Sigmoid colon (tissue), 6 donors: ENCODE measurements at regions not wholly inside any gene's neighbourhood (a gene's known extent, or its start where the extent isn't known, plus 50 kb on each side); places are given as distances from the start of the nearest gene placed in this dataset.

Experiments used
- DNase-seq: peaks from one replicate; pipeline ENCODE4 v3.0.0-alpha.2; 2019
- H3K27ac ChIP-seq, 4 donors: fragments of 200-600 bp; sonication (generic); one replicate each; pipeline ENCODE4 v1.5.1; 2016 to 2019; ENCODE audit warnings: mild to moderate bottlenecking in 1 of 4
- H3K27me3 ChIP-seq, 3 donors: fragments of 200-600 bp; sonication (generic); one replicate each; pipeline ENCODE4 v1.5.1; 2019; ENCODE audit warnings: mild to moderate bottlenecking in 1 of 3
- H3K36me3 ChIP-seq, 4 donors: fragments of 200-600 bp; sonication (generic); one replicate each; pipeline ENCODE4 v1.5.1; 2016 to 2019
- H3K4me1 ChIP-seq, 4 donors: fragments of 200-600 bp; sonication (generic); one replicate each; pipeline ENCODE4 v1.5.1; 2017 to 2019
- H3K4me3 ChIP-seq, 4 donors: fragments of 200-600 bp; sonication (generic); one replicate each; pipeline ENCODE4 v1.5.1; 2017 to 2019; ENCODE audit warnings: mild to moderate bottlenecking in 2 of 4, moderate library complexity in 1 of 4
- H3K9me3 ChIP-seq, 4 donors: fragments of 200-600 bp in 3 of 4; sonication (generic) in 3 of 4; one replicate each; pipeline versions ENCODE4 v1.5.1 to v1.6.1; 2013 to 2019
- EP300 ChIP-seq, 4 donors: sonication (generic); formaldehyde crosslinking; IDR thresholded peaks; one replicate each; pipeline ENCODE4 v1.6.1; 2017; ENCODE audit warnings: antibody characterized with exemption in 4 of 4
- POLR2A ChIP-seq, 2 donors: fragments of 450-650 bp; IDR thresholded peaks; one replicate each; pipeline ENCODE4 v1.6.1; 2016; ENCODE audit warnings: antibody characterized with exemption in 2 of 2, mild to moderate bottlenecking in 2 of 2, moderate library complexity in 2 of 2
- POLR2AphosphoS5 ChIP-seq, 4 donors: sonication (generic); formaldehyde crosslinking; IDR thresholded peaks; one replicate each; pipeline ENCODE4 v1.6.1; 2017; ENCODE audit warnings: antibody characterized with exemption in 4 of 4
- WGBS, 2 donors: extraction: QIAGEN DNeasy Blood & Tissue Kit; methylation state at CpG; one replicate each; pipeline ENCODE4 v1.1.7; 2013; 5-methylcytosine and 5-hydroxymethylcytosine counted together
- intact Hi-C: fragments of 100-400 bp; cut with DNase I; formaldehyde crosslinking; loops from one replicate; pipeline ENCODE4 v1.15.1; 2023
- TF ChIP-seq, protein P1 (sequence below), 4 experiments: fragments of 450-650 bp in 3 of 4; fragments of 200-600 bp in 1 of 4; IDR thresholded peaks; one replicate each; pipeline ENCODE4 v1.5.1; 2016 to 2019; ENCODE audit warnings: antibody characterized with exemption in 4 of 4, mild to moderate bottlenecking in 3 of 4, moderate library complexity in 2 of 4
- donor health status: healthy with polysubstance abuse.
- donor health status: healthy.

DNA sequence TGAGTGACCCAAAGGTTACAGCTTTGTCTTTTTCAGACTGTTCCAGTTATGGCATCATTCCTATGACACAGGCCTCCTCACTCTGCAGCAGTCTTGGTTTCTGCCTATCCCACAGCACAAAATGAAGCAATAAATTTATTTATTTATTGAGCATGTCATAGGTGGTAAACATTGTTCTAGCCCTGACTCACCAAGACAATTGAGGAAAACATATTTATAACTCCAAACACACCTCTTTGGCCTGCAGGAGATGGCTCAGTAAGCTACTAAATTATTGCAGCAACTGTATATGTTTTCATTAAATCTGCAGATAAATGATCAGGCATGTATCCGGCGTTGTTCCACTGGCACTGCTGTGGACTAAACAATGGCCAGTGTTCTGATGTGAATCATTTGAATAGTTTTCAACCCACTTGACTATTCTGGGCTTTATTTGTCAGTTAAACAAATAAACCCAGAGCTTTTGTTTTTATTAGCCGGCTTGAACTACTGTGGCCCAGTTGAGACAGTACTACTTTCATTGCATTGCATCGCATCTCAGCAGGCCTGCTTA is 83.2 kb downstream of the FOXD1 start:
- Histone ChIP-seq H3K9me3 (no peaks in the 10 kb centered on the region), H3K27me3 (no peaks in the 10 kb centered on the region), H3K4me3 (no peak overlapping the region), H3K36me3 (no peaks in the 10 kb centered on the region), H3K4me1 (peaks cover 0 to 17% (median 12%) of the 10 kb centered on the region in 4 donors), H3K27ac (no peak overlapping the region)
- DNase-seq = no peak
- 74 to 82% methylated on average over 4 of the region's 4 CpGs for WGBS, 2 donors
- TF ChIP-seq POLR2A (IDR thresholded peaks at IDR 0.05) = no peak
- TF ChIP-seq EP300 (IDR thresholded peaks at IDR 0.05) = no peak
- TF ChIP-seq, protein P1, sequence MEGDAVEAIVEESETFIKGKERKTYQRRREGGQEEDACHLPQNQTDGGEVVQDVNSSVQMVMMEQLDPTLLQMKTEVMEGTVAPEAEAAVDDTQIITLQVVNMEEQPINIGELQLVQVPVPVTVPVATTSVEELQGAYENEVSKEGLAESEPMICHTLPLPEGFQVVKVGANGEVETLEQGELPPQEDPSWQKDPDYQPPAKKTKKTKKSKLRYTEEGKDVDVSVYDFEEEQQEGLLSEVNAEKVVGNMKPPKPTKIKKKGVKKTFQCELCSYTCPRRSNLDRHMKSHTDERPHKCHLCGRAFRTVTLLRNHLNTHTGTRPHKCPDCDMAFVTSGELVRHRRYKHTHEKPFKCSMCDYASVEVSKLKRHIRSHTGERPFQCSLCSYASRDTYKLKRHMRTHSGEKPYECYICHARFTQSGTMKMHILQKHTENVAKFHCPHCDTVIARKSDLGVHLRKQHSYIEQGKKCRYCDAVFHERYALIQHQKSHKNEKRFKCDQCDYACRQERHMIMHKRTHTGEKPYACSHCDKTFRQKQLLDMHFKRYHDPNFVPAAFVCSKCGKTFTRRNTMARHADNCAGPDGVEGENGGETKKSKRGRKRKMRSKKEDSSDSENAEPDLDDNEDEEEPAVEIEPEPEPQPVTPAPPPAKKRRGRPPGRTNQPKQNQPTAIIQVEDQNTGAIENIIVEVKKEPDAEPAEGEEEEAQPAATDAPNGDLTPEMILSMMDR (IDR thresholded peaks at IDR 0.05) = no peak
- no peak for TF ChIP-seq POLR2AphosphoS5 (IDR thresholded peaks at IDR 0.05)
- intact Hi-C loops = no loop called here

DNA sequence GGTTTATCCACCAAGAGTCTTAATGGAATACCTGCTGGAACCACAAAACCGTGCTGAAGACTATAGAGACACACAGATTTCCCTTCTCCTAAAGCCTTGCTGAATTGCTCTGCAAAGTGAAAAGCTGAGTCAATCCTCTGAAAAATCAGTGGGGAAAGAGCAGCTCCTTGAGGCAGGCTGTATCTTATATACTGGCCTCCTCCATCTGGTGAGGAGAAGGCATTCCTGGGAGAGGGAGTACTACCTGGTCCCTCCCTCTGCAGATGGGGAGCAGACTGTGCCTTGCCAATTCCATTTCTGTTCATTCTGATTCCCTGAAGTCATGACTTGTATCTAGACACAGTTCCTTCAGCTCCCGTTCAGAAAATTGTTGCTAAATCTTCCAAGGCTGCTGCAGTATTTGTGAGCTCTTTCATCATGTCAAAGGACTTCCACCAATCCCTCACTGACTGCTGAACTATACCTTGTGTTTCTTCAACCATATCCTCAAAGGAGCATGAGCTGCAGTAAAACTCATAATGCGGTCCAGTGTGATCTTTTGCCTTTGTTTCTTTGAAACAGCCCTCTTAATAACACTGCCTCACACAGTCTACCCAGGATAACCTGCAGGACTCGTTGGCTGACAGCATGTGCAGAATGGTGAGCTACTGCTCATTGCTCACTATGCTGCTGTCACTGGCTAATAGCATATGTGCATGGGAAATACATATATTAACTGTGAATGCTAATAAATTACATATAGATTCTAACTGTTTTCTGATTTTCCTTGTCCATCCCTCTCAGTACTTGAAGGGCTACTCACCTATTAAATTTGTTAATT is 84.5 kb downstream of the FOXD1 start:
- WGBS, 2 donors = 63 to 68% methylated on average over 4 of the region's 4 CpGs
- Histone ChIP-seq H3K4me3 (no peak overlapping the region), H3K4me1 (peaks cover 0 to 16% (median 11%) of the 10 kb centered on the region in 4 donors), H3K36me3 (no peaks in the 10 kb centered on the region), H3K27me3 (no peaks in the 10 kb centered on the region), H3K9me3 (no peaks in the 10 kb centered on the region), H3K27ac (no peak overlapping the region)
- TF ChIP-seq POLR2A (IDR thresholded peaks at IDR 0.05) (no peak), EP300 (IDR thresholded peaks at IDR 0.05) (no peak), POLR2AphosphoS5 (IDR thresholded peaks at IDR 0.05) (no peak)
- TF ChIP-seq, protein P1 (IDR thresholded peaks at IDR 0.05) = no peak
- DNase-seq = no peak
- intact Hi-C loops = no loop called here

DNA sequence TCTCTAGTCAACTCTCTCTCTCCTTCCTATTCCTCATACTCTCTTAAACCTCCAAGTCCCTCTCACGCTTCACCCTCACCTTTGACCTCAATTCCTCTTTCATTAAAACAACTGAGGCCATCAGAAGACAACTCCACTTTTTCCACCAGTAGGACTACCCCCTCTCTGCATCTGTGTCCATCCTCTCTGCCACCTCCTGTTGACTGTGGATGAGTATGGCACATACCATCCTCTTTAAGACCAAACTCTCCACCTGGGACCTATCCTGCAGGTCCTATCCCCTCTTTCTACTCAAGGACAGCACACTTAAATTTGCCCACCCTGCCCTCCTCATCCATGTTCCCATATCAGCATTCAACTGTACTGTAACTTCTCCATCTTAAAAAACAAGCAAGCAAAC is 89.2 kb downstream of the FOXD1 start:
- Histone ChIP-seq H3K9me3 (no peaks in the 10 kb centered on the region), H3K36me3 (no peaks in the 10 kb centered on the region), H3K27ac (no peak overlapping the region), H3K4me3 (no peak overlapping the region), H3K27me3 (no peaks in the 10 kb centered on the region), H3K4me1 (no peaks in the 10 kb centered on the region)
- intact Hi-C loops = no loop called here
- DNase-seq = no peak
- WGBS, 2 donors = 85 to 92% methylated on average over 1 of the region's 1 CpG
- TF ChIP-seq POLR2A (IDR thresholded peaks at IDR 0.05) (no peak), EP300 (IDR thresholded peaks at IDR 0.05) (no peak), POLR2AphosphoS5 (IDR thresholded peaks at IDR 0.05) (no peak)
- TF ChIP-seq, protein P1 (IDR thresholded peaks at IDR 0.05) = no peak

DNA sequence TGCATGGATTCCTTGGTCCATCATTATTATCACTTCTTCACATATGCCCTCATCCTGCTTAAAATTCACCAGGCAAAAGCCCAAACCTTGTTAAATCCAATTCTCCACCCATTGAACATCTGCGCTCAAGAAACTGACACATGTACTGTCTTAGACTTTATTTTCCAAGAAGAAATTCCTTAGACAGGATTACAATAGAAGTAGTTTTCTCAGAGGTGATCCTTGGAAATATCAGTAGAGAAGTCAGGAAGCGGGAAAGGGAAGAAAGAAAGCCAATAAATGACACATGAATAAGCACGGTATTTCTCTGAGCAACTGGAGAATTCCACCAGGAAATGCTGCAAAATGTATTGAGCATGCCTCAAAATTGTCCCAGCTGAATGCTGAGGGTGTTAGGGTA is 90.2 kb downstream of the FOXD1 start:
- H3K27me3 ChIP-seq = no peaks in the 10 kb centered on the region
- 92 to 94% methylated on average over 3 of the region's 3 CpGs for WGBS, 2 donors

More for the DNA sequence above, 90.2 kb downstream of the FOXD1 start:
- Histone ChIP-seq H3K36me3 (no peaks in the 10 kb centered on the region), H3K9me3 (no peaks in the 10 kb centered on the region), H3K4me1 (no peaks in the 10 kb centered on the region), H3K4me3 (no peak overlapping the region), H3K27ac (no peak overlapping the region)
- TF ChIP-seq POLR2A (IDR thresholded peaks at IDR 0.05) (no peak), EP300 (IDR thresholded peaks at IDR 0.05) (no peak), POLR2AphosphoS5 (IDR thresholded peaks at IDR 0.05) (no peak)
- TF ChIP-seq, protein P1 (IDR thresholded peaks at IDR 0.05) = no peak
- DNase-seq = no peak
- intact Hi-C loops = no loop called here
